ENCODE measurements at regions not wholly inside any gene's neighbourhood (a gene's known extent, or its start where the extent isn't known, plus 50 kb on each side); places are given as distances from the start of the nearest gene placed in this dataset.

- no peak for ATAC-seq (ENCODE audit: poor library complexity)
Measured at GRCh38 chr12:107355612-107356011, 262.3 kb upstream of the CRY1 start.

GRCh38 chr12:107356266-107356936, 263.1 kb upstream of the CRY1 start:
- intact Hi-C loops (cut with DNase I), result no loop called here
- no peak for DNase-seq
- ATAC-seq (ENCODE audit: poor library complexity), result no peak

More at GRCh38 chr12:107355612-107356011, 262.3 kb upstream of the CRY1 start:
- intact Hi-C loops (cut with DNase I), result no loop called here
- no peak for DNase-seq

- intact Hi-C loops (cut with DNase I), result no loop called here
Measured at GRCh38 chr12:107356937-107357295, 263.6 kb upstream of the CRY1 start.

GRCh38 chr12:107359382-107359781, 266.0 kb upstream of the CRY1 start:
- ATAC-seq (ENCODE audit: poor library complexity) (no peak), DNase-seq (no peak)
- intact Hi-C loops (cut with DNase I), result no loop called here

More at GRCh38 chr12:107356937-107357295, 263.6 kb upstream of the CRY1 start:
- no peak for ATAC-seq (ENCODE audit: poor library complexity)
- DNase-seq, result no peak

GRCh38 chr12:107360033-107360432, 266.7 kb upstream of the CRY1 start:
- intact Hi-C loops (cut with DNase I), result no loop called here
- DNase-seq, result no peak
- ATAC-seq (ENCODE audit: poor library complexity), result no peak

GRCh38 chr12:107360482-107360881, 267.1 kb upstream of the CRY1 start:
- intact Hi-C loops (cut with DNase I), result no loop called here
- no peak for ATAC-seq (ENCODE audit: poor library complexity)
- no peak for DNase-seq

- DNase-seq (no peak), ATAC-seq (ENCODE audit: poor library complexity) (no peak)
- intact Hi-C loops (cut with DNase I), result no loop called here
Measured at GRCh38 chr12:107361970-107362369, 268.6 kb upstream of the CRY1 start.

- DNase-seq, result no peak
- ATAC-seq (ENCODE audit: poor library complexity), result no peak
- intact Hi-C loops (cut with DNase I), result no loop called here
Measured at GRCh38 chr12:107362960-107363359, 269.6 kb upstream of the CRY1 start.

GRCh38 chr12:107364875-107365518, 271.6 kb upstream of the CRY1 start:
- DNase-seq (no peak), ATAC-seq (ENCODE audit: poor library complexity) (no peak)
- intact Hi-C loops (cut with DNase I), result no loop called here

GRCh38 chr12:107365703-107366102, 272.4 kb upstream of the CRY1 start:
- intact Hi-C loops (cut with DNase I), result no loop called here
- DNase-seq (no peak), ATAC-seq (ENCODE audit: poor library complexity) (no peak)

- intact Hi-C loops (cut with DNase I), result no loop called here
- no peak for DNase-seq
- no peak for ATAC-seq (ENCODE audit: poor library complexity)
Measured at GRCh38 chr12:107366322-107366721, 273.0 kb upstream of the CRY1 start.

- no peak for DNase-seq
- no peak for ATAC-seq (ENCODE audit: poor library complexity)
- intact Hi-C loops (cut with DNase I), result no loop called here
Measured at GRCh38 chr12:107368586-107368985, 275.2 kb upstream of the CRY1 start.

- DNase-seq (no peak), ATAC-seq (ENCODE audit: poor library complexity) (no peak)
- intact Hi-C loops (cut with DNase I), result no loop called here
Measured at GRCh38 chr12:107369006-107369405, 275.7 kb upstream of the CRY1 start.

- ATAC-seq (ENCODE audit: poor library complexity) (no peak), DNase-seq (no peak)
- intact Hi-C loops (cut with DNase I), result no loop called here
Measured at GRCh38 chr12:107369679-107370078, 276.3 kb upstream of the CRY1 start.

- DNase-seq (no peak), ATAC-seq (ENCODE audit: poor library complexity) (no peak)
- intact Hi-C loops (cut with DNase I), result no loop called here
Measured at GRCh38 chr12:107372229-107372658, 278.9 kb upstream of the CRY1 start.

GRCh38 chr12:107373238-107373809, 280.0 kb upstream of the CRY1 start:
- no peak for ATAC-seq (ENCODE audit: poor library complexity)
- no peak for DNase-seq
- intact Hi-C loops (cut with DNase I), result no loop called here

- intact Hi-C loops (cut with DNase I), result no loop called here
- no peak for DNase-seq
- ATAC-seq (ENCODE audit: poor library complexity), result no peak
Measured at GRCh38 chr12:107374161-107374840, 281.0 kb upstream of the CRY1 start.

- intact Hi-C loops (cut with DNase I), result no loop called here
- ATAC-seq (ENCODE audit: poor library complexity) (no peak), DNase-seq (no peak)
Measured at GRCh38 chr12:107375231-107375630, 281.9 kb upstream of the CRY1 start.

GRCh38 chr12:107377596-107378385, 284.4 kb upstream of the CRY1 start:
- intact Hi-C loops (cut with DNase I), result no loop called here
- ATAC-seq (ENCODE audit: poor library complexity), result no peak
- DNase-seq, result no peak

Data from Right ventricle myocardium superior (tissue), 1 donor.